Duodenal mucosa (tissue), 2 donors: ENCODE measurements at regions not wholly inside any gene's neighbourhood (a gene's known extent, or its start where the extent isn't known, plus 50 kb on each side); places are given as distances from the start of the nearest gene placed in this dataset.

Experiments
- H3K27ac ChIP-seq: one replicate; pipeline ENCODE4 v1.7.0; 2013; ENCODE audit warnings: low read depth, low read length
- H3K27me3 ChIP-seq, 2 donors: one replicate each; pipeline ENCODE4 v1.7.0; 2013; ENCODE audit warnings: low read length in 2 of 2, control low read depth in 1 of 2; ENCODE audit not compliant: insufficient read depth in 2 of 2, control insufficient read depth in 1 of 2
- H3K36me3 ChIP-seq, 2 donors: one replicate each; pipeline ENCODE4 v1.7.0; 2013; ENCODE audit warnings: low read length in 2 of 2, control low read depth in 1 of 2; ENCODE audit not compliant: insufficient read depth in 2 of 2, control insufficient read depth in 1 of 2
- H3K4me1 ChIP-seq, 2 donors: one replicate each; pipeline ENCODE4 v1.7.0; 2013; ENCODE audit warnings: low read length in 2 of 2, control low read depth in 1 of 2; ENCODE audit not compliant: insufficient read depth in 2 of 2, control insufficient read depth in 1 of 2
- H3K4me3 ChIP-seq, 2 donors: one replicate each; pipeline ENCODE4 v1.7.0; 2013; ENCODE audit warnings: low read length in 2 of 2, low read depth in 1 of 2
- H3K9ac ChIP-seq, 2 donors: one replicate each; pipeline ENCODE4 v1.7.0; 2013; ENCODE audit warnings: low read length in 2 of 2, low read depth in 1 of 2
- H3K9me3 ChIP-seq, 2 donors: one replicate each; pipeline ENCODE4 v1.7.0; 2013; ENCODE audit warnings: low read length in 2 of 2, control low read depth in 1 of 2; ENCODE audit not compliant: control insufficient read depth in 1 of 2

- H3K27ac ChIP-seq: no peak overlapping the region
- no peaks in the 10 kb centered on the region for H3K27me3 ChIP-seq
- H3K36me3 ChIP-seq: no peaks in the 10 kb centered on the region
- H3K4me1 ChIP-seq: no peaks in the 10 kb centered on the region
- H3K9ac ChIP-seq: no peak overlapping the region
- H3K9me3 ChIP-seq: no peaks in the 10 kb centered on the region
- no peak overlapping the region for H3K4me3 ChIP-seq
These were observed 914.9 kb downstream of the EFNA5 start for GRCh38 chr5:106755789-106756188.

DNA sequence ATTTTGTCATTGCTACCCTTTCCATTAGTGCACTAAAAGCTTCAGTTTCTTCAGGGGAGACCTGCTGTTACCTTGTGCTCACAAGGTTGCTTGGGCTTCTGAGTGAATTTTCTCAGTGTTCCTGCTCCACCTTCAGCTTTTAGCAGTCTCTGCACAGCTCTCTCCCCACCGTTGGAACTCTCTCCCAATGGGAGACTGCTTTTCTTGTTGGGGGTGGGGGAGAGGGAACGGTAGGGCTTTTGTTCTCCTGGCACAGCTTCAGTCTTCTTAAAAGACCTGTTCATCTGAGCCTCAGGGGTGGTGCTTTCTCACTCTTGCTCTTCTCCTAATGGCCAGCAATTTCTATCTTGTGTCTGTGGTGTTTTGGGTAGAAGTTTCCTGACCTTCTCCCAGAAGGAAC is 915.7 kb downstream of the EFNA5 start:
- Histone ChIP-seq H3K9ac (no peak overlapping the region), H3K27ac (no peak overlapping the region), H3K4me3 (no peak overlapping the region), H3K27me3 (no peaks in the 10 kb centered on the region), H3K36me3 (no peaks in the 10 kb centered on the region), H3K9me3 (no peaks in the 10 kb centered on the region), H3K4me1 (no peaks in the 10 kb centered on the region)

- Histone ChIP-seq H3K4me1 (no peaks in the 10 kb centered on the region), H3K27ac (no peak overlapping the region), H3K36me3 (no peaks in the 10 kb centered on the region), H3K9me3 (no peaks in the 10 kb centered on the region), H3K27me3 (no peaks in the 10 kb centered on the region), H3K4me3 (no peak overlapping the region), H3K9ac (no peak overlapping the region)
These were observed 920.9 kb downstream of the EFNA5 start for GRCh38 chr5:106749826-106750225.

- H3K4me3 ChIP-seq: no peak overlapping the region
- no peaks in the 10 kb centered on the region for H3K27me3 ChIP-seq
- H3K9me3 ChIP-seq: peaks cover 0 to 3% of the 10 kb centered on the region in 2 donors
- H3K27ac ChIP-seq: no peak overlapping the region
- no peak overlapping the region for H3K9ac ChIP-seq
- H3K36me3 ChIP-seq: no peaks in the 10 kb centered on the region
- H3K4me1 ChIP-seq: no peaks in the 10 kb centered on the region
These were observed 931.6 kb downstream of the EFNA5 start for GRCh38 chr5:106739127-106739526.

- Histone ChIP-seq H3K27me3 (no peaks in the 10 kb centered on the region), H3K9ac (no peak overlapping the region), H3K36me3 (no peaks in the 10 kb centered on the region), H3K27ac (no peak overlapping the region), H3K9me3 (peaks cover 0 to 10% of the 10 kb centered on the region in 2 donors), H3K4me3 (no peak overlapping the region), H3K4me1 (no peaks in the 10 kb centered on the region)
These were observed 933.6 kb downstream of the EFNA5 start for GRCh38 chr5:106737111-106737510.

GRCh38 chr5:106732624-106733023 is 938.1 kb downstream of the EFNA5 start:
- H3K9ac ChIP-seq: no peak overlapping the region
- no peak overlapping the region for H3K27ac ChIP-seq
- no peaks in the 10 kb centered on the region for H3K4me1 ChIP-seq
- H3K4me3 ChIP-seq: no peak overlapping the region
- no peaks in the 10 kb centered on the region for H3K27me3 ChIP-seq
- H3K9me3 ChIP-seq: peaks cover 4 to 10% of the 10 kb centered on the region in 2 donors
- H3K36me3 ChIP-seq: no peaks in the 10 kb centered on the region

- Histone ChIP-seq H3K9me3 (peaks cover 4 to 10% of the 10 kb centered on the region in 2 donors), H3K27ac (no peak overlapping the region)
These were observed 939.8 kb downstream of the EFNA5 start for GRCh38 chr5:106730912-106731311.

DNA sequence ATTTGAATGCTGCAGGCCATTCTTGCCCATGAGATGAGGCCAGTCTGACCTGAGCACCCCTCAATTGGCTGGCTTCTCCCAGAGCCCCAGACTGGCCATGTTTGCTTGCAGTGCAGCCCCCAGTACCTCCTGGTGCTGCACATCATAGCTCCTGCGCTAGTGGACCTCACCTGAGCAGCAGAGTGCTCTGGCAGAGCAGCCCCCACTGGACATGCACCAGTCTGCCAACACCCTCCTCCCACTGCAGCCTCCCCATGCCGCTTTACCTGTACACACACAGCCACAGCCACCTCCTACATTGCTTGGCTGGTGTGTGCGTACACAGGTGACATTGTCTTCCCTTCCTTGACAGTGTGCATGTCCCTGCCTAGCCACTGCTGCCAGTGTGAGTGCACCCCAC is 940.2 kb downstream of the EFNA5 start:
- no peaks in the 10 kb centered on the region for H3K27me3 ChIP-seq
- H3K27ac ChIP-seq: no peak overlapping the region
- no peaks in the 10 kb centered on the region for H3K4me1 ChIP-seq
- H3K4me3 ChIP-seq: no peak overlapping the region
- H3K9me3 ChIP-seq: peaks cover 4 to 10% of the 10 kb centered on the region in 2 donors
- H3K9ac ChIP-seq: no peak overlapping the region
- no peaks in the 10 kb centered on the region for H3K36me3 ChIP-seq

More at GRCh38 chr5:106730912-106731311, 939.8 kb downstream of the EFNA5 start:
- Histone ChIP-seq H3K27me3 (no peaks in the 10 kb centered on the region), H3K4me3 (no peak overlapping the region), H3K4me1 (no peaks in the 10 kb centered on the region), H3K9ac (no peak overlapping the region), H3K36me3 (no peaks in the 10 kb centered on the region)

GRCh38 chr5:106728208-106728607 is 942.5 kb downstream of the EFNA5 start:
- H3K27ac ChIP-seq: no peak overlapping the region
- no peaks in the 10 kb centered on the region for H3K36me3 ChIP-seq
- H3K4me3 ChIP-seq: no peak overlapping the region
- H3K9me3 ChIP-seq: peaks cover 3 to 4% of the 10 kb centered on the region in 2 donors
- no peak overlapping the region for H3K9ac ChIP-seq
- no peaks in the 10 kb centered on the region for H3K27me3 ChIP-seq
- no peaks in the 10 kb centered on the region for H3K4me1 ChIP-seq

DNA sequence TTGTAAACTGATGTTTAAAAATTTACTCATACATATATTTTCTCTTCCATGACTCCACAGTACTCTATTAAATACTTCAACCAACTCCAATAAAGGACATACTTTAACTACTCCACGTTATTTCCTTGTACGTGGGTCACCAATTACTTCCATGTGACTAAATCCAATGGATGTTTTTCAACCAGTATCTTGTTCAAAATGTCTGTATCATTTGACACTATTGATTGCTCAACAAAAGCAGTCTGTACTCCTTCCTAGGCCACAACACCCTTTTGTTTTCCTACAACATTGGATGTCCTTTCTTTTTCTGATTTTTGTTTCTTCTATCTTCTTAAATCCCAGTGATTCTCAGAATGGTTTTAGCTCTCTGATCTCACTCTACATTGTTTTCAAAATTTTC is 943.7 kb downstream of the EFNA5 start:
- no peaks in the 10 kb centered on the region for H3K4me1 ChIP-seq
- no peak overlapping the region for H3K9ac ChIP-seq
- H3K27ac ChIP-seq: no peak overlapping the region
- H3K9me3 ChIP-seq: peaks cover 0 to 4% of the 10 kb centered on the region in 2 donors
- no peak overlapping the region for H3K4me3 ChIP-seq
- no peaks in the 10 kb centered on the region for H3K27me3 ChIP-seq
- no peaks in the 10 kb centered on the region for H3K36me3 ChIP-seq

- Histone ChIP-seq H3K9ac (no peak overlapping the region), H3K27ac (no peak overlapping the region), H3K27me3 (no peaks in the 10 kb centered on the region), H3K4me3 (no peak overlapping the region), H3K4me1 (no peaks in the 10 kb centered on the region), H3K9me3 (no peaks in the 10 kb centered on the region), H3K36me3 (no peaks in the 10 kb centered on the region)
These were observed 950.4 kb downstream of the EFNA5 start for GRCh38 chr5:106720367-106720766.
